ENCODE measurements at regions not wholly inside any gene's neighbourhood (a gene's known extent, or its start where the extent isn't known, plus 50 kb on each side); places are given as distances from the start of the nearest gene placed in this dataset.

DNA sequence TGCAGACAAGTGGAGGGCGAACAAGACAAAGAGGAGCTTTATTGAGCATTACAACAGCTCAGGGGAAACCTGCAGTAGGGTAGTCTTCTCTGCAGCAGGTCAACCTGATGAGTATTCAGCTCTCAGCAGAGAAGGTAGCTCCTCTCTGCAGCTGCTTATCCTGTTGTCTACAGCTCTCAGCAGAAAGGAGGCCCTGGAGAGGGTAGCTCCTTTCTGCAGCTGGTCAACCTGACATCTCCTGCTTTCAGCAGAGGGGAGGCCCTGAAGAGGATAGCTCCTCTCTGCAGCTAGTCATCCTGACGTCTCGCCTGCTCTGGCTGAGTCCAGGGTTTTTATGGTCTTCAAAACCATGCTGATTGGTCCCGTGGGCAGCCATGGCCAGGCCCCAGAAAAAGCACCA is 113.6 kb downstream of the CD24 start:
- TF ChIP-seq, protein P1, sequence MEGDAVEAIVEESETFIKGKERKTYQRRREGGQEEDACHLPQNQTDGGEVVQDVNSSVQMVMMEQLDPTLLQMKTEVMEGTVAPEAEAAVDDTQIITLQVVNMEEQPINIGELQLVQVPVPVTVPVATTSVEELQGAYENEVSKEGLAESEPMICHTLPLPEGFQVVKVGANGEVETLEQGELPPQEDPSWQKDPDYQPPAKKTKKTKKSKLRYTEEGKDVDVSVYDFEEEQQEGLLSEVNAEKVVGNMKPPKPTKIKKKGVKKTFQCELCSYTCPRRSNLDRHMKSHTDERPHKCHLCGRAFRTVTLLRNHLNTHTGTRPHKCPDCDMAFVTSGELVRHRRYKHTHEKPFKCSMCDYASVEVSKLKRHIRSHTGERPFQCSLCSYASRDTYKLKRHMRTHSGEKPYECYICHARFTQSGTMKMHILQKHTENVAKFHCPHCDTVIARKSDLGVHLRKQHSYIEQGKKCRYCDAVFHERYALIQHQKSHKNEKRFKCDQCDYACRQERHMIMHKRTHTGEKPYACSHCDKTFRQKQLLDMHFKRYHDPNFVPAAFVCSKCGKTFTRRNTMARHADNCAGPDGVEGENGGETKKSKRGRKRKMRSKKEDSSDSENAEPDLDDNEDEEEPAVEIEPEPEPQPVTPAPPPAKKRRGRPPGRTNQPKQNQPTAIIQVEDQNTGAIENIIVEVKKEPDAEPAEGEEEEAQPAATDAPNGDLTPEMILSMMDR (conservative IDR thresholded peaks at IDR 0.05 in 1 of 2, IDR thresholded peaks at IDR 0.05 in 1 of 2; ENCODE audit: extremely low read depth in 1 of 2, insufficient read depth in 1 of 2, low read depth in 1 of 2, low read length in 2 of 2): no peak
- TF ChIP-seq EZH2 (IDR thresholded peaks at IDR 0.05; ENCODE audit: borderline replicate concordance, low read length): no peak
